Hepatocyte (in vitro differentiated cells): ENCODE measurements at regions not wholly inside any gene's neighbourhood (a gene's known extent, or its start where the extent isn't known, plus 50 kb on each side); places are given as distances from the start of the nearest gene placed in this dataset.

Source experiments
- CTCF ChIP-seq: fragments of 200-600 bp; sonication (generic); IDR thresholded peaks from 2 replicates; pipeline ENCODE4 v1.5.1; 2016; ENCODE audit warnings: antibody characterized with exemption, mild to moderate bottlenecking; ENCODE audit not compliant: poor library complexity
- EZH2 ChIP-seq: fragments of 200-600 bp; sonication (generic); IDR thresholded peaks from 2 replicates; pipeline ENCODE4 v1.6.1; 2016; ENCODE audit warnings: antibody characterized with exemption, mild to moderate bottlenecking, borderline replicate concordance

GRCh38 chr9:88713010-88713409 lies 178.0 kb downstream of the NXNL2 start:
- TF ChIP-seq CTCF: no peak
- TF ChIP-seq EZH2: no peak
